BE2C (cell line): ENCODE measurements at regions not wholly inside any gene's neighbourhood (a gene's known extent, or its start where the extent isn't known, plus 50 kb on each side); places are given as distances from the start of the nearest gene placed in this dataset.

ENCODE experiments used
- DNase-seq: peaks from one replicate; pipeline ENCODE4 v3.0.0-alpha.2; 2020
- H3K27me3 ChIP-seq: fragments of 250-450 bp; sonication (Bioruptor Pico); 2 replicates; pipeline ENCODE4 v1.5.1; 2020; ENCODE audit warnings: mild to moderate bottlenecking
- H3K36me3 ChIP-seq: fragments of 250-450 bp; sonication (Bioruptor Pico); 2 replicates; pipeline ENCODE4 v1.5.1; 2020; ENCODE audit warnings: mild to moderate bottlenecking
- H3K4me1 ChIP-seq: fragments of 250-450 bp; sonication (Bioruptor Pico); 2 replicates; pipeline ENCODE4 v1.5.1; 2020
- H3K4me3 ChIP-seq: 2 replicates; pipeline ENCODE4 v1.5.1; 2011; ENCODE audit warnings: low read depth, low read length
- H3K9me3 ChIP-seq: fragments of 250-450 bp; sonication (Bioruptor Pico); 2 replicates; pipeline ENCODE4 v1.5.1; 2020
- TF ChIP-seq, protein P1 (sequence below): IDR thresholded peaks from 2 replicates; pipeline ENCODE4 v1.5.1; 2012; ENCODE audit warnings: mild to moderate bottlenecking, low read depth, low read length

DNA sequence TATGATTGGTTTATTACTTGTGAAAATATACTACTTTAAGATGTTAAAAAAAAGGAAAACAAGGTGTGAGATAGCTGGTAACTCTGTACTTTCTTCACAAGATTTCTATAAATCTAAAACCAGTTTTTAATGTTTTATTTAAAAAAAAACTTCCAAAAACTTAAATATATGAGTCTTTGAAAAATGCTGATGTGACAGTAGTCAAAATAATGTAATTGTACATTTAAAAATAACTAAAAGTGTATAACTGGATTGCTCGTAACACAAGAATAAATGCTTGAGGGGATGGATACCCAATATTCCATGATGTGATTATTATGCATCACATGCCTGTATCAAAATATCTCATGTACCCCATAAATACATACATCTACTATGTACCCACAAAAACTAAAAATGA is 464.9 kb downstream of the NYAP2 start:
- DNase-seq = no peak
- H3K4me1 ChIP-seq = no peaks in the 10 kb centered on the region
- H3K4me3 ChIP-seq = no peak overlapping the region
- no peaks in the 10 kb centered on the region for H3K27me3 ChIP-seq
- TF ChIP-seq, protein P1, sequence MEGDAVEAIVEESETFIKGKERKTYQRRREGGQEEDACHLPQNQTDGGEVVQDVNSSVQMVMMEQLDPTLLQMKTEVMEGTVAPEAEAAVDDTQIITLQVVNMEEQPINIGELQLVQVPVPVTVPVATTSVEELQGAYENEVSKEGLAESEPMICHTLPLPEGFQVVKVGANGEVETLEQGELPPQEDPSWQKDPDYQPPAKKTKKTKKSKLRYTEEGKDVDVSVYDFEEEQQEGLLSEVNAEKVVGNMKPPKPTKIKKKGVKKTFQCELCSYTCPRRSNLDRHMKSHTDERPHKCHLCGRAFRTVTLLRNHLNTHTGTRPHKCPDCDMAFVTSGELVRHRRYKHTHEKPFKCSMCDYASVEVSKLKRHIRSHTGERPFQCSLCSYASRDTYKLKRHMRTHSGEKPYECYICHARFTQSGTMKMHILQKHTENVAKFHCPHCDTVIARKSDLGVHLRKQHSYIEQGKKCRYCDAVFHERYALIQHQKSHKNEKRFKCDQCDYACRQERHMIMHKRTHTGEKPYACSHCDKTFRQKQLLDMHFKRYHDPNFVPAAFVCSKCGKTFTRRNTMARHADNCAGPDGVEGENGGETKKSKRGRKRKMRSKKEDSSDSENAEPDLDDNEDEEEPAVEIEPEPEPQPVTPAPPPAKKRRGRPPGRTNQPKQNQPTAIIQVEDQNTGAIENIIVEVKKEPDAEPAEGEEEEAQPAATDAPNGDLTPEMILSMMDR = no peak
- no peaks in the 10 kb centered on the region for H3K36me3 ChIP-seq
- H3K9me3 ChIP-seq = no peaks in the 10 kb centered on the region

DNA sequence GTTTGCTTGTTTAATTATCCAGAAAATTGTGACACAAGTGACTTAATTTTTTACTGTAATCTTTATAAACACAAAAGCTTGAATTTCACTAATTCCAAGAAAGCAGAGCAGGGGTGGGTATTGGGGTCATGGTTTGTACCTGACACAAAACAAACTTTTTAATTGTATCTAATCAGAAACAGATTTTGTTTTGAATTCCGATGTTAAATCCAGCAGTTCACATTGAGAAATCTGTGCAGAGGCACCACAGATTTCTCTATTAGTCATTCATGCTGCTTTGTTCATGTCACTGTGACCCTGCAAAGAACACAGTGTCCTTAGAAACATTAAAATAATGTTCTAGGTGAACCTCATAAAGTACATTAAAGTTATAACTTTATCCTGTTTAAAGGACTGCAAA is 443.4 kb downstream of the NYAP2 start:
- TF ChIP-seq, protein P1 = no peak
- no peaks in the 10 kb centered on the region for H3K27me3 ChIP-seq
- no peaks in the 10 kb centered on the region for H3K9me3 ChIP-seq
- H3K4me1 ChIP-seq = no peaks in the 10 kb centered on the region
- H3K4me3 ChIP-seq = no peak overlapping the region
- DNase-seq = no peak
- no peaks in the 10 kb centered on the region for H3K36me3 ChIP-seq

DNA sequence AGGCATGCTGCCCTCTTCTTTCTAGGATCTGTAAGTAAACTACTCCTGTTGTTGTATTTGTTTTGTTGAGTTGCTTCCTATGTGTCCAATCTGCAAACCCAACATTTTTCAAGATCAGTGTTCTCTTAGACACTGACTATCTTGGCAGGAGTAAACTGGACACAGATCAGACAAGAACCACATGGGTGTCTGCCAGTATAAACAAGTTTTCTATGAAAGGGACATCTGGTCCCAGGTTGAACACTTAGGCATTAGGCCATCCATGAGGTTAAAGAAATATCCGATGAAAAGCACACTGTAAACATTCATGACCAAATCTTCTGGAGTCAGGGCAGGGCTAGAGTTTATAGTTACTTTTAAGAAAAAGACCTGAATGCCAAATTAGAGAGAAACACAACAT is 441.8 kb downstream of the NYAP2 start:
- H3K4me3 ChIP-seq = no peak overlapping the region
- TF ChIP-seq, protein P1 = no peak
- no peaks in the 10 kb centered on the region for H3K27me3 ChIP-seq
- H3K4me1 ChIP-seq = no peaks in the 10 kb centered on the region
- H3K9me3 ChIP-seq = no peaks in the 10 kb centered on the region
- no peak for DNase-seq
- H3K36me3 ChIP-seq = no peaks in the 10 kb centered on the region

DNA sequence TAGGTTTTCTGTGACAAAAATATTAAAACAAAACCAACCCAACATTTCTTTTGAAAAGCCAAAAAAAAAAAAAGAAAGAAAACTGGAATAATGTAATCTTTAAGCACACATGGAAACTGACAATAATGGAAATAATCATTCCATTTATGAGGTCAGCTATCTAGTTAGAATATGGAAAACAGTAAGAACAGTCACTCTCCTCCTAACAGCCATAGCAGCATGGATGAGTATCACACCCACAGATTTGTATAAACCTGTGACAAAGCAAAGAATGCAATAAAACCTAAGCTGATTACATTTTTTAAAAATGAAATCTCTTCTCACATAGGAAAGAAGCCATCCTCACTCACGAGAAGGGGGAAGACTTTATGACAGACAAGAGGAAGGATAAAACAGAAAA is 437.8 kb downstream of the NYAP2 start:
- no peaks in the 10 kb centered on the region for H3K9me3 ChIP-seq
- DNase-seq = no peak
- H3K4me3 ChIP-seq = no peak overlapping the region
- TF ChIP-seq, protein P1 = no peak
- no peaks in the 10 kb centered on the region for H3K36me3 ChIP-seq
- H3K27me3 ChIP-seq = no peaks in the 10 kb centered on the region
- H3K4me1 ChIP-seq = no peaks in the 10 kb centered on the region

DNA sequence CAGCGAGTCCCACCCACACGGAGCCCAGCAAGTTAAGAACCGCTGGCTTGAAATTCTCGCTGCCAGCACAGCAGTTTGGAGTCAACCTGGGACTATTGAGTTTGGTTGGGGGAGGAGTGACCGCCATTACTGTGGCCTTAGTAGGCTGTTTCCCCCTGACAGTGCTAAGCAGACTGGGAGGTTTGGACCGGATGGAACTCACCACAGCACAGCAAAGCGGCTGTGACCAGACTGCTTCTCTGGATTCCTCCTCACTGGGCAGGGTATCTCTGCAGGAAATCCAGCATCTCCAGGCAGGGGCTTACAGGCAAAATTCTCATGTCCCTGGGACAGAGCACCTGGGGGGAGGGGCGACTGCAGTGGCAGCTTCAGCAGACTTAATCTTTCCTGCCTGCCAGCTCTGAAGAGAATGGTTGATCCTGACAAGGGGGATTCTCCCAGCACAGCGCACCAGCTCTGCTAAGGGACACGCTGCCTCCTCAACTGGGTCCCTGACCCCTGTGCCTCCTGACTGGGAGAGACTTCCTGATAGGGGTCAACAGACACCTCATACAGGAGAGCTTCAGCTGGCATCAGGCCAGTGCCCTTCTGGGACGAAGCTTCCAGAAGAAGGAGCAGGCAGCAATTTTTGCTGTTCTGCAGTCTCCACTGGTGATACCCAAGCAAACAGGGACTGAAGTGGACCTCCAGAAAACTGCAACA is 425.4 kb downstream of the NYAP2 start:
- peak; percentile 6 for DNase-seq
- TF ChIP-seq, protein P1 = no peak

DNA sequence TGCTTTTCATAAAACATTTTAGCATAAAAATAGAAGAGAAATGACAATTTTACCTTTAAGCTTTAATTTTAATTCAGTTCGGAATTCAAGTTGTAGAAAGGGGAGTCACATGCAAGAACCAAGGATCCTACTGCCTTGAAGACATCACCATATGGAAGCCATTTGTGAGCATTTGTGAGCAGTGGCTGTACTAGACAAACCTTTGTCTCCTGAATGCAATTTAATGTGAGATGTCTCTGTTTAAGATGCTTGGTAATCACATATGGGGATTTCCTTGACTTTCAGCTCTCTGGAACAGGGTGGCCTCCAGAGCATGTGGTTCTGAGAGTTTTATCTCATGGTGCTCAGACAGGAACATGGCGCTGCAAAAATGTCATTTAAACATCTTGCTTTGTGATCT is 421.8 kb downstream of the NYAP2 start:
- H3K36me3 ChIP-seq = no peaks in the 10 kb centered on the region
- DNase-seq = no peak
- TF ChIP-seq, protein P1 = no peak
- no peaks in the 10 kb centered on the region for H3K27me3 ChIP-seq
- H3K4me1 ChIP-seq = no peaks in the 10 kb centered on the region
- H3K9me3 ChIP-seq = no peaks in the 10 kb centered on the region
- no peak overlapping the region for H3K4me3 ChIP-seq

More for the DNA sequence above, 425.4 kb downstream of the NYAP2 start:
- Histone ChIP-seq H3K27me3 (no peaks in the 10 kb centered on the region), H3K36me3 (no peaks in the 10 kb centered on the region), H3K4me3 (no peak overlapping the region), H3K4me1 (no peaks in the 10 kb centered on the region), H3K9me3 (no peaks in the 10 kb centered on the region)
